ENCODE measurements at regions not wholly inside any gene's neighbourhood (a gene's known extent, or its start where the extent isn't known, plus 50 kb on each side); places are given as distances from the start of the nearest gene placed in this dataset.
A peak's percentile ranks its signal among the peaks of the same experiment; 100 is the strongest.

GRCh38 chr5:8138884-8139283 lies 269.9 kb downstream of the MTRR start:
- no peak for DNase-seq

GRCh38 chr5:8150791-8151190 lies 281.8 kb downstream of the MTRR start:
- DNase-seq = no peak

- DNase-seq = no peak
Observed at GRCh38 chr5:8156706-8157105, 287.8 kb downstream of the MTRR start.

GRCh38 chr5:8157320-8157822 lies 288.4 kb downstream of the MTRR start:
- DNase-seq = no peak

- DNase-seq = no peak
Observed at GRCh38 chr5:8176101-8176693, 307.2 kb downstream of the MTRR start.

- DNase-seq = no peak
Observed at GRCh38 chr5:8184455-8185063, 315.6 kb downstream of the MTRR start.

GRCh38 chr5:8185852-8186251 lies 316.9 kb downstream of the MTRR start:
- no peak for DNase-seq

- DNase-seq = peak; percentile 37
Observed at GRCh38 chr5:8188874-8189565, 320.1 kb downstream of the MTRR start.

GRCh38 chr5:8192840-8193239 lies 323.9 kb downstream of the MTRR start:
- no peak for DNase-seq

- DNase-seq = no peak
Observed at GRCh38 chr5:8196061-8196460, 327.1 kb downstream of the MTRR start.

GRCh38 chr5:8208307-8208706 lies 339.4 kb downstream of the MTRR start:
- no peak for DNase-seq

- DNase-seq = no peak
Observed at GRCh38 chr5:8209500-8209899, 340.6 kb downstream of the MTRR start.

GRCh38 chr5:8213701-8214240 lies 344.8 kb downstream of the MTRR start:
- no peak for DNase-seq

- no peak for DNase-seq
Observed at GRCh38 chr5:8216921-8217320, 348.0 kb downstream of the MTRR start.

- DNase-seq = no peak
Observed at GRCh38 chr5:8226148-8226547, 357.2 kb downstream of the MTRR start.

GRCh38 chr5:8227112-8227511 lies 358.2 kb downstream of the MTRR start:
- no peak for DNase-seq

GRCh38 chr5:8229551-8229950 lies 360.6 kb downstream of the MTRR start:
- DNase-seq = no peak

- DNase-seq = no peak
Observed at GRCh38 chr5:8230868-8231267, 361.9 kb downstream of the MTRR start.

- no peak for DNase-seq
Observed at GRCh38 chr5:8233479-8233878, 364.5 kb downstream of the MTRR start.

GRCh38 chr5:8234179-8234770 lies 365.3 kb downstream of the MTRR start:
- DNase-seq = no peak

- DNase-seq = no peak
Observed at GRCh38 chr5:8238080-8238479, 369.1 kb downstream of the MTRR start.

GRCh38 chr5:8239198-8239597 lies 370.2 kb downstream of the MTRR start:
- no peak for DNase-seq

GRCh38 chr5:8239646-8240045 lies 370.7 kb downstream of the MTRR start:
- no peak for DNase-seq

GRCh38 chr5:8241076-8241475 lies 372.1 kb downstream of the MTRR start:
- no peak for DNase-seq

Data from NCI-H187 treated with DMSO at 0.1 percent for 48 hours (cell line).